H9 (cell line): ENCODE measurements at regions not wholly inside any gene's neighbourhood (a gene's known extent, or its start where the extent isn't known, plus 50 kb on each side); places are given as distances from the start of the nearest gene placed in this dataset. TPM values are rescaled to one million over a fixed set of nuclear protein-coding genes. Genes with fewer than 3 reads are reported as not detected.

Source experiments
- DNase-seq: peaks from one replicate; pipeline ENCODE4 v3.0.0-alpha.2; 2017
- H2AFZ ChIP-seq: one replicate; pipeline ENCODE4 v1.6.1; 2013; ENCODE audit warnings: mild to moderate bottlenecking, low read length, control low read depth, moderate library complexity
- H2AK5ac ChIP-seq: 2 replicates; pipeline ENCODE4 v1.6.1; 2013; ENCODE audit warnings: low read length, control low read depth, mixed read lengths; ENCODE audit not compliant: insufficient read length
- H2BK120ac ChIP-seq: one replicate; pipeline ENCODE4 v1.6.1; 2013; ENCODE audit warnings: low read depth, mild to moderate bottlenecking, low read length, control low read depth, inconsistent platforms; ENCODE audit not compliant: poor library complexity, severe bottlenecking
- H2BK12ac ChIP-seq: 2 replicates; pipeline ENCODE4 v1.6.1; 2013; ENCODE audit warnings: low read length, control low read depth, mixed read lengths, low read depth; ENCODE audit not compliant: insufficient read length
- H2BK15ac ChIP-seq: 2 replicates; pipeline ENCODE4 v1.6.1; 2013; ENCODE audit warnings: low read depth, low read length, control low read depth
- H2BK20ac ChIP-seq: one replicate; pipeline ENCODE4 v1.6.1; 2013; ENCODE audit warnings: low read depth, mild to moderate bottlenecking, low read length, control low read depth, inconsistent platforms; ENCODE audit not compliant: poor library complexity, severe bottlenecking
- H2BK5ac ChIP-seq: 2 replicates; pipeline ENCODE4 v1.6.1; 2013; ENCODE audit warnings: low read length, control low read depth, mixed read lengths; ENCODE audit not compliant: insufficient read length
- H3K14ac ChIP-seq: 2 replicates; pipeline ENCODE4 v1.6.1; 2013; ENCODE audit warnings: low read length, control low read depth; ENCODE audit not compliant: insufficient read depth
- H3K18ac ChIP-seq: 2 replicates; pipeline ENCODE4 v1.6.1; 2013; ENCODE audit warnings: low read depth, mild to moderate bottlenecking, mixed read lengths, low read length, control low read depth; ENCODE audit not compliant: insufficient read length
- H3K23ac ChIP-seq: 2 replicates; pipeline ENCODE4 v1.6.1; 2013; ENCODE audit warnings: low read length, control low read depth, mixed read lengths, low read depth; ENCODE audit not compliant: insufficient read length
- H3K23me2 ChIP-seq: 2 replicates; pipeline ENCODE4 v1.6.1; 2013; ENCODE audit warnings: low read depth, mild to moderate bottlenecking, mixed read lengths, low read length, control low read depth; ENCODE audit not compliant: insufficient read length, poor library complexity, severe bottlenecking
- H3K27ac ChIP-seq: 2 replicates; pipeline ENCODE4 v1.5.1; 2013; ENCODE audit warnings: low read length, control low read depth, mixed read lengths, low read depth; ENCODE audit not compliant: insufficient read length
- H3K27me3 ChIP-seq: 2 replicates; pipeline ENCODE4 v1.6.1; 2013; ENCODE audit warnings: low read length, control low read depth, inconsistent platforms; ENCODE audit not compliant: insufficient read depth
- H3K4ac ChIP-seq: 2 replicates; pipeline ENCODE4 v1.6.1; 2013; ENCODE audit warnings: low read depth, mild to moderate bottlenecking, control low read depth, inconsistent platforms, low read length, moderate library complexity
- H3K4me1 ChIP-seq: 2 replicates; pipeline ENCODE4 v1.6.1; 2013; ENCODE audit warnings: low read length, control low read depth, inconsistent platforms; ENCODE audit not compliant: insufficient read depth
- H3K4me2 ChIP-seq: 2 replicates; pipeline ENCODE4 v1.6.1; 2013; ENCODE audit warnings: low read length, control low read depth, mixed read lengths; ENCODE audit not compliant: insufficient read length, insufficient read depth
- H3K56ac ChIP-seq: 2 replicates; pipeline ENCODE4 v1.6.1; 2013; ENCODE audit warnings: low read depth, mild to moderate bottlenecking, mixed read lengths, low read length, control low read depth; ENCODE audit not compliant: insufficient read length
- H3K79me1 ChIP-seq: 2 replicates; pipeline ENCODE4 v1.6.1; 2013; ENCODE audit warnings: low read depth, mild to moderate bottlenecking, moderate library complexity, low read length, control low read depth, inconsistent platforms; ENCODE audit not compliant: insufficient read depth, poor library complexity, severe bottlenecking
- H3K79me2 ChIP-seq: 2 replicates; pipeline ENCODE4 v1.6.1; 2013; ENCODE audit warnings: low read length, control low read depth, inconsistent platforms; ENCODE audit not compliant: insufficient read depth
- H3K9ac ChIP-seq: 2 replicates; pipeline ENCODE4 v1.6.1; 2013; ENCODE audit warnings: low read length, control low read depth, mixed read lengths; ENCODE audit not compliant: insufficient read length; ENCODE audit errors: extremely low read depth
- H3K9me3 ChIP-seq: one replicate; pipeline ENCODE4 v1.6.1; 2013; ENCODE audit warnings: low read depth, low read length, inconsistent platforms; ENCODE audit not compliant: control insufficient read depth
- H3T11ph ChIP-seq: one replicate; pipeline ENCODE4 v1.6.1; 2013; ENCODE audit warnings: mild to moderate bottlenecking, low read length, control low read depth, inconsistent platforms
- H4K20me1 ChIP-seq: one replicate; pipeline ENCODE4 v1.6.1; 2013; ENCODE audit not compliant: control insufficient read depth, insufficient read length, insufficient read depth
- H4K5ac ChIP-seq: 2 replicates; pipeline ENCODE4 v1.6.1; 2013; ENCODE audit warnings: low read depth, mild to moderate bottlenecking, mixed read lengths, low read length, control low read depth; ENCODE audit not compliant: insufficient read length
- H4K8ac ChIP-seq: replicated peaks from 2 replicates; pipeline ENCODE4 v1.6.1; 2013; ENCODE audit warnings: low read length, control low read depth, mixed read lengths, low read depth; ENCODE audit not compliant: insufficient read length
- H4K91ac ChIP-seq: 2 replicates; pipeline ENCODE4 v1.6.1; 2013; ENCODE audit warnings: low read depth, mild to moderate bottlenecking, moderate library complexity, mixed read lengths, low read length, control low read depth; ENCODE audit not compliant: insufficient read length
- H3K27ac Mint-ChIP-seq, 3 experiments: 2 replicates in 2 of 3; 3 replicates in 1 of 3; pipeline ENCODE4 v1.8.0; 2020 to 2021; ENCODE audit warnings: mixed read lengths in 3 of 3, mild to moderate bottlenecking in 1 of 3, moderate library complexity in 1 of 3
- H3K27me3 Mint-ChIP-seq: 2 replicates; pipeline ENCODE4 v1.8.0; 2021; ENCODE audit warnings: low read depth, mild to moderate bottlenecking, moderate library complexity, mixed read lengths
- H3K36me3 Mint-ChIP-seq, 3 experiments: 2 replicates in 2 of 3; 3 replicates in 1 of 3; pipeline ENCODE4 v1.8.0; 2020 to 2021; ENCODE audit warnings: low read depth in 3 of 3, mixed read lengths in 3 of 3; ENCODE audit not compliant: insufficient read depth in 1 of 3
- H3K4me1 Mint-ChIP-seq, 2 experiments: 2 replicates each; pipeline ENCODE4 v1.8.0; 2020; ENCODE audit warnings: mixed read lengths in 2 of 2
- H3K4me3 Mint-ChIP-seq, 2 experiments: 2 replicates in 1 of 2; 3 replicates in 1 of 2; pipeline ENCODE4 v1.8.0; 2020 to 2021; ENCODE audit warnings: mild to moderate bottlenecking in 2 of 2, mixed read lengths in 2 of 2, moderate library complexity in 1 of 2
- H3K9me3 Mint-ChIP-seq, 2 experiments: 2 replicates in 1 of 2; 3 replicates in 1 of 2; pipeline ENCODE4 v1.8.0; 2020; ENCODE audit warnings: mild to moderate bottlenecking in 2 of 2, mixed read lengths in 2 of 2, moderate library complexity in 1 of 2
- CTCF ChIP-seq: fragments of 200-600 bp; sonication (generic); conservative IDR thresholded peaks from 3 replicates; pipeline ENCODE4 v1.8.0; 2021; ENCODE audit warnings: antibody characterized with exemption, mild to moderate bottlenecking
- WGBS: extraction: QIAGEN DNeasy Blood & Tissue Kit; methylation state at CpG from one replicate; pipeline ENCODE4 v1.1.7; 2013; ENCODE audit warnings: missing lambda C conversion rate, low lambda C conversion rate, mixed read lengths; ENCODE audit not compliant: insufficient read length; ENCODE audit errors: extremely low coverage; 5-methylcytosine and 5-hydroxymethylcytosine counted together
- microRNA-seq: library from miRNA; unstranded; fragments of <30 nt; microRNA quantifications from one replicate; pipeline ENCODE4, GENCODE V29; 2020; ENCODE audit warnings: borderline microRNAs expressed

- Histone ChIP-seq H3K23me2 (no peaks in the 10 kb centered on the region), H3K79me2 (peaks cover 2% of the 10 kb centered on the region; the same call in 1 of the 2 replicates), H3K9me3 (no peaks in the 10 kb centered on the region), H3K18ac (no peak overlapping the region), H4K91ac (no peak overlapping the region), H3K9ac (no peak overlapping the region), H3K23ac (no peak overlapping the region), H2BK5ac (no peak overlapping the region), H3K4me1 (no peaks in the 10 kb centered on the region), H3K27me3 (no peaks in the 10 kb centered on the region), H4K20me1 (no peaks in the 10 kb centered on the region), H2AK5ac (no peak overlapping the region), H2BK12ac (no peak overlapping the region), H3K14ac (no peak overlapping the region), H3T11ph (no peak overlapping the region), H3K56ac (no peak overlapping the region), H4K8ac (no peak overlapping the region), H2AFZ (no peak overlapping the region), H4K5ac (no peak overlapping the region), H2BK20ac (no peak overlapping the region), H2BK15ac (no peak overlapping the region), H3K4ac (no peak overlapping the region), H3K27ac (no peak overlapping the region), H2BK120ac (no peak overlapping the region), H3K79me1 (no peaks in the 10 kb centered on the region), H3K4me2 (no peak overlapping the region)
- WGBS: no CpG with 5 or more reads among the region's 4 CpGs
- Mint-ChIP-seq H3K4me1 (peaks cover 3 to 6% of the 10 kb centered on the region in 2 experiments; a peak in 3 of 4 replicates), H3K36me3 (peaks cover 0 to 3% (median 0%) of the 10 kb centered on the region in 3 experiments; a peak in 2 of 7 replicates), H3K9me3 (peaks cover 1 to 7% of the 10 kb centered on the region in 2 experiments; a peak in 4 of 5 replicates), H3K4me3 (no peak overlapping the region), H3K27ac (no peak overlapping the region; a peak in 1 of 7 replicates), H3K27me3 (no peaks in the 10 kb centered on the region)
- no peak for TF ChIP-seq CTCF
- DNase-seq: no peak
Observed at GRCh38 chr4:170139764-170140163, 50.0 kb upstream of the AADAT start.

Small RNA genes lying in the stretch of these regions (microRNA-seq; reads per million reads assigned to microRNA genes)
- not detected for gene MIR6082
